ENCODE measurements at regions not wholly inside any gene's neighbourhood (a gene's known extent, or its start where the extent isn't known, plus 50 kb on each side); places are given as distances from the start of the nearest gene placed in this dataset.

DNA sequence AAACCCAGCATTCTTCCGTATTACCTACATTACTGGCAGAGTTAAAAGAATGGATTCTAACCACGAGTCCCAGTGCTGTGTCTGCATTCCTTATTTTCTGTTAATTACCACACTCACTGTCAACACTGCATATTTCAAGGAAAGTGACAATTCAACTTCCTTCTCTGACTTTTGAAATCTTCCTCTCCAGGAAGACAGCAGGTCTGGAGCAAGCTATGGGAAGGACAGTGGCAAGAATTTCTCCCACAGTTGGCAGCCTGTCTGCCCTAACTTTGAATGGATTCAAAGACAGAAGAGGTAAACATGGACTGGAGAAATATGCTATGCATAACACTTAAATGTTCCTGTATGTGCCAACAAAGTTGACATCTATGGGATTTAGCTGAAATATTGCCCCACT lies 700.5 kb upstream of the CHAC2 start:
- Histone ChIP-seq H3K4me1 (ENCODE audit: control insufficient read depth, insufficient read depth, low read length) (no peaks in the 10 kb centered on the region), H3K27ac (ENCODE audit: low read depth, low read length) (no peak overlapping the region), H3K36me3 (ENCODE audit: control insufficient read depth, insufficient read depth, low read length) (no peaks in the 10 kb centered on the region), H3K9me3 (ENCODE audit: control insufficient read depth, low read length) (no peaks in the 10 kb centered on the region), H3K27me3 (ENCODE audit: control insufficient read depth, insufficient read depth, low read length, poor library complexity, severe bottlenecking) (no peaks in the 10 kb centered on the region), H3K9ac (ENCODE audit: extremely low read depth, low read length, poor library complexity, severe bottlenecking) (no peak overlapping the region), H3K4me3 (ENCODE audit: low read length) (no peak overlapping the region)
- Mint-ChIP-seq H3K4me1 (peaks cover 18% of the 10 kb centered on the region), H3K4me3 (no peak overlapping the region), H3K27ac (no peak overlapping the region), H3K9me3 (peaks cover 12% of the 10 kb centered on the region), H3K27me3 (ENCODE audit: insufficient read depth) (no peaks in the 10 kb centered on the region), H3K36me3 (ENCODE audit: low read depth) (peaks cover 2% of the 10 kb centered on the region)
- WGBS, 2 experiments (ENCODE audit: insufficient coverage in 1 of 2, insufficient read length in 1 of 2), result 63 to 77% methylated on average over 2 of the region's 2 CpGs
- DNase-seq, result no peak
- TF ChIP-seq, protein P1, sequence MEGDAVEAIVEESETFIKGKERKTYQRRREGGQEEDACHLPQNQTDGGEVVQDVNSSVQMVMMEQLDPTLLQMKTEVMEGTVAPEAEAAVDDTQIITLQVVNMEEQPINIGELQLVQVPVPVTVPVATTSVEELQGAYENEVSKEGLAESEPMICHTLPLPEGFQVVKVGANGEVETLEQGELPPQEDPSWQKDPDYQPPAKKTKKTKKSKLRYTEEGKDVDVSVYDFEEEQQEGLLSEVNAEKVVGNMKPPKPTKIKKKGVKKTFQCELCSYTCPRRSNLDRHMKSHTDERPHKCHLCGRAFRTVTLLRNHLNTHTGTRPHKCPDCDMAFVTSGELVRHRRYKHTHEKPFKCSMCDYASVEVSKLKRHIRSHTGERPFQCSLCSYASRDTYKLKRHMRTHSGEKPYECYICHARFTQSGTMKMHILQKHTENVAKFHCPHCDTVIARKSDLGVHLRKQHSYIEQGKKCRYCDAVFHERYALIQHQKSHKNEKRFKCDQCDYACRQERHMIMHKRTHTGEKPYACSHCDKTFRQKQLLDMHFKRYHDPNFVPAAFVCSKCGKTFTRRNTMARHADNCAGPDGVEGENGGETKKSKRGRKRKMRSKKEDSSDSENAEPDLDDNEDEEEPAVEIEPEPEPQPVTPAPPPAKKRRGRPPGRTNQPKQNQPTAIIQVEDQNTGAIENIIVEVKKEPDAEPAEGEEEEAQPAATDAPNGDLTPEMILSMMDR (conservative IDR thresholded peaks at IDR 0.05), result no peak

DNA sequence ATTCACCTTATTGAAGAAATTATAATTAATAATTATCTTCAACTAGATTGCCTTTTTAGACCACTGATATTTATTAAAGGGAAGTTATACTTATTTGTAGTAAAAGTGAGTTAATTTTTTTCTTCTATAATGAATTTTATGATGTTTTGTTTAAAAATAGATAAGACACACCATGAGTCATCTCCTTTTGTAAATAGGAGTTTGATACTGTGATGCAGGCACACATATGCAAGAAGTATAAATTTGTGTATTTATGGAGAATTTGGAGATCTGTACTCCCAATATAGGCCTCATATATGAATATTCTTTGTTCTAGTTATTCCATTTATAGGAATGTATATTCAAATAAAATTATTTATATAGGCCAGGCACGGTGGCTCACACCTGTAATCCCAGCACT lies 703.5 kb upstream of the CHAC2 start:
- H3K36me3 ChIP-seq (ENCODE audit: control insufficient read depth, insufficient read depth, low read length), result no peaks in the 10 kb centered on the region
- H3K9me3 ChIP-seq (ENCODE audit: control insufficient read depth, low read length), result no peaks in the 10 kb centered on the region
- no peak overlapping the region for H3K9ac ChIP-seq (ENCODE audit: extremely low read depth, low read length, poor library complexity, severe bottlenecking)
- TF ChIP-seq, protein P1 (conservative IDR thresholded peaks at IDR 0.05), result no peak
- no peaks in the 10 kb centered on the region for H3K4me1 ChIP-seq (ENCODE audit: control insufficient read depth, insufficient read depth, low read length)
- H3K4me1 Mint-ChIP-seq, result peaks cover 16% of the 10 kb centered on the region
- H3K27me3 Mint-ChIP-seq (ENCODE audit: insufficient read depth), result no peaks in the 10 kb centered on the region
- H3K27me3 ChIP-seq (ENCODE audit: control insufficient read depth, insufficient read depth, low read length, poor library complexity, severe bottlenecking), result no peaks in the 10 kb centered on the region
- H3K4me3 Mint-ChIP-seq, result no peak overlapping the region
- H3K4me3 ChIP-seq (ENCODE audit: low read length), result no peak overlapping the region
- no peak overlapping the region for H3K27ac ChIP-seq (ENCODE audit: low read depth, low read length)
- peaks cover under 1% of the 10 kb centered on the region for H3K9me3 Mint-ChIP-seq
- WGBS, 2 experiments (ENCODE audit: insufficient coverage in 1 of 2, insufficient read length in 1 of 2), result 91 to 100% methylated on average over 1 of the region's 1 CpG
- H3K36me3 Mint-ChIP-seq (ENCODE audit: low read depth), result no peaks in the 10 kb centered on the region
- DNase-seq, result no peak
- H3K27ac Mint-ChIP-seq, result no peak overlapping the region

DNA sequence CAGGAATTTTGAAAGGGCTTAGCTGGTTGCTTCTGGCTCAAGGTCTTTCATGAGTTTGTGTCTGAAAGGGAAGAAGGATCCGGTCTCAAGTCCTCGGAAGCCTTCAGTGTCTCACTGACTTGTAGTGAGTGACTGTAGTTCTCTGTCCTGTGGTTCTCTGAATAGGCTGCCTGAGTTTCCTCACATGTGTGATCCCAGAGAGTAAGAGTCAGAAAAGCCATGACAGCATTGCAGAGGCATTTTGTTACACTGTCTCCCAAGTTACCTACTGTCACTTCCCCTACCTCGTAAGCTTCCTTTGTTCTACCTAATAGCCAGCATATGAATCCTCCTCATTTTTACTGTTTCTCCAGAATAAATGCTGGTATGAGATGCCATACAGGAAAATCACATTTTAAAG lies 709.1 kb upstream of the CHAC2 start:
- H3K27ac Mint-ChIP-seq, result peak overlapping the region; percentile 94
- DNase-seq, result peak; percentile 65
- no peaks in the 10 kb centered on the region for H3K27me3 Mint-ChIP-seq (ENCODE audit: insufficient read depth)
- Histone ChIP-seq H3K36me3 (ENCODE audit: control insufficient read depth, insufficient read depth, low read length) (no peaks in the 10 kb centered on the region), H3K27me3 (ENCODE audit: control insufficient read depth, insufficient read depth, low read length, poor library complexity, severe bottlenecking) (no peaks in the 10 kb centered on the region), H3K9me3 (ENCODE audit: control insufficient read depth, low read length) (no peaks in the 10 kb centered on the region), H3K4me3 (ENCODE audit: low read length) (no peak overlapping the region), H3K9ac (ENCODE audit: extremely low read depth, low read length, poor library complexity, severe bottlenecking) (no peak overlapping the region), H3K4me1 (ENCODE audit: control insufficient read depth, insufficient read depth, low read length) (no peaks in the 10 kb centered on the region), H3K27ac (ENCODE audit: low read depth, low read length) (no peak overlapping the region)
- H3K4me3 Mint-ChIP-seq, result no peak overlapping the region
- H3K4me1 Mint-ChIP-seq, result peaks cover 4% of the 10 kb centered on the region
- WGBS, 2 experiments (ENCODE audit: insufficient coverage in 1 of 2, insufficient read length in 1 of 2), result 79 to 83% methylated on average over 1 to 3 of the region's 3 CpGs
- H3K9me3 Mint-ChIP-seq, result no peaks in the 10 kb centered on the region
- TF ChIP-seq, protein P1 (conservative IDR thresholded peaks at IDR 0.05), result no peak
- H3K36me3 Mint-ChIP-seq (ENCODE audit: low read depth), result no peaks in the 10 kb centered on the region
